ENCODE measurements at regions not wholly inside any gene's neighbourhood (a gene's known extent, or its start where the extent isn't known, plus 50 kb on each side); places are given as distances from the start of the nearest gene placed in this dataset.

DNA sequence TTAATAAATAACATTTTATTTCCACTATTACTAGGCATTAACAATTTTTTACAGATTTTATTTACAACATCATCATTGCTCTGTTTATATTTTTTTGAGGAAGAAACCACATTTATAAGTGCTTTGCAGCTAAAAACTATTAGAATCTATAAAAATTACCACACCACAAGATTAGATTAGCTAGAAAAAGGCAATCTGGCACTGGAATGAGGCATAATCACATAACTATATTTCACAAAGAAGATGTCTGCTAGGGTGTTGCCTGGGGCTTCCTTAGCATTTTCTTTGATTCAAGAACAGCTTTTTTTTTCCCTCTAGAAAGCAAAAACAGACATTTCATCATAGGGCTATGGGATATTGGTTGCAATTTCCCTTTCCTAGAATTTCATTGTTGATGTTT, 2169.2 kb downstream of the MRPL39 start:
- TF ChIP-seq, protein P1, sequence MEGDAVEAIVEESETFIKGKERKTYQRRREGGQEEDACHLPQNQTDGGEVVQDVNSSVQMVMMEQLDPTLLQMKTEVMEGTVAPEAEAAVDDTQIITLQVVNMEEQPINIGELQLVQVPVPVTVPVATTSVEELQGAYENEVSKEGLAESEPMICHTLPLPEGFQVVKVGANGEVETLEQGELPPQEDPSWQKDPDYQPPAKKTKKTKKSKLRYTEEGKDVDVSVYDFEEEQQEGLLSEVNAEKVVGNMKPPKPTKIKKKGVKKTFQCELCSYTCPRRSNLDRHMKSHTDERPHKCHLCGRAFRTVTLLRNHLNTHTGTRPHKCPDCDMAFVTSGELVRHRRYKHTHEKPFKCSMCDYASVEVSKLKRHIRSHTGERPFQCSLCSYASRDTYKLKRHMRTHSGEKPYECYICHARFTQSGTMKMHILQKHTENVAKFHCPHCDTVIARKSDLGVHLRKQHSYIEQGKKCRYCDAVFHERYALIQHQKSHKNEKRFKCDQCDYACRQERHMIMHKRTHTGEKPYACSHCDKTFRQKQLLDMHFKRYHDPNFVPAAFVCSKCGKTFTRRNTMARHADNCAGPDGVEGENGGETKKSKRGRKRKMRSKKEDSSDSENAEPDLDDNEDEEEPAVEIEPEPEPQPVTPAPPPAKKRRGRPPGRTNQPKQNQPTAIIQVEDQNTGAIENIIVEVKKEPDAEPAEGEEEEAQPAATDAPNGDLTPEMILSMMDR (optimal IDR thresholded peaks at IDR 0.05 in 1 of 3, IDR thresholded peaks at IDR 0.05 in 1 of 3, conservative IDR thresholded peaks at IDR 0.05 in 1 of 3; ENCODE audit: extremely low read depth in 1 of 3, insufficient read depth in 2 of 3, low read length in 3 of 3), result no peak
- TF ChIP-seq EZH2 (IDR thresholded peaks at IDR 0.05; ENCODE audit: low read length), result no peak

Measured in keratinocyte (primary cell).